ENCODE measurements at regions not wholly inside any gene's neighbourhood (a gene's known extent, or its start where the extent isn't known, plus 50 kb on each side); places are given as distances from the start of the nearest gene placed in this dataset.

DNA sequence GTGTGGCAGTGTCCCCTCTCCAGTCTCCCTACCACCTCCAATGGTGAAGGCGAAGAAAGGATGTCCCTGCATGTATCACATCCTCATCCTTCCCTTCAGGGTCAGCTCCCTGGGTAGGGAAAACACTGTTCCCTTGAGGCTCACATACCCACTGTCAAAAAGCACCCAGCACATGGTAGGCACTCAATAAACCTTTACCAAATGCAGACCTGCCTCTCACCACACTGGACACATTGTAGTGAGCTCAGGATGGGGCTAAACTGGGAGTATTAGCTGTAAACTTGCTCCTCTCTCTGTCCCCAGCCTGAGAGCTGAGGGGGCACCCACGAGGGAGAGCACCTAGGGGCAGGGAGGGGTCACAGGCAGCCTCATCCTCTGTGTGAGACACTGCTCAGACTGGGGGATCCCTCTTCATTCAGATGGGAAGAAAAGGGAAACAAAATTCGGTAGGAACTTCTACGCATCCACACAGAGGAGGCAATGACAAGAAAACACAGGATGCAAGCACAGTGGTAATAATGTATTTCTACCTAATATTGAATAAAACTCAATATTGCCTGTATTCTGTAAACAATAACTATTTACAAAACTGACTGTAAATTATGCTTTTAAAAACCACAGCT lies 101.6 kb upstream of the TOP3B start:
- TF ChIP-seq, protein P1, sequence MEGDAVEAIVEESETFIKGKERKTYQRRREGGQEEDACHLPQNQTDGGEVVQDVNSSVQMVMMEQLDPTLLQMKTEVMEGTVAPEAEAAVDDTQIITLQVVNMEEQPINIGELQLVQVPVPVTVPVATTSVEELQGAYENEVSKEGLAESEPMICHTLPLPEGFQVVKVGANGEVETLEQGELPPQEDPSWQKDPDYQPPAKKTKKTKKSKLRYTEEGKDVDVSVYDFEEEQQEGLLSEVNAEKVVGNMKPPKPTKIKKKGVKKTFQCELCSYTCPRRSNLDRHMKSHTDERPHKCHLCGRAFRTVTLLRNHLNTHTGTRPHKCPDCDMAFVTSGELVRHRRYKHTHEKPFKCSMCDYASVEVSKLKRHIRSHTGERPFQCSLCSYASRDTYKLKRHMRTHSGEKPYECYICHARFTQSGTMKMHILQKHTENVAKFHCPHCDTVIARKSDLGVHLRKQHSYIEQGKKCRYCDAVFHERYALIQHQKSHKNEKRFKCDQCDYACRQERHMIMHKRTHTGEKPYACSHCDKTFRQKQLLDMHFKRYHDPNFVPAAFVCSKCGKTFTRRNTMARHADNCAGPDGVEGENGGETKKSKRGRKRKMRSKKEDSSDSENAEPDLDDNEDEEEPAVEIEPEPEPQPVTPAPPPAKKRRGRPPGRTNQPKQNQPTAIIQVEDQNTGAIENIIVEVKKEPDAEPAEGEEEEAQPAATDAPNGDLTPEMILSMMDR (IDR thresholded peaks at IDR 0.05 in 2 of 3, conservative IDR thresholded peaks at IDR 0.05 in 1 of 3; ENCODE audit: borderline replicate concordance in 1 of 3, insufficient read depth in 1 of 3, low read depth in 2 of 3, low read length in 2 of 3), result no peak
- TF ChIP-seq, protein P2, sequence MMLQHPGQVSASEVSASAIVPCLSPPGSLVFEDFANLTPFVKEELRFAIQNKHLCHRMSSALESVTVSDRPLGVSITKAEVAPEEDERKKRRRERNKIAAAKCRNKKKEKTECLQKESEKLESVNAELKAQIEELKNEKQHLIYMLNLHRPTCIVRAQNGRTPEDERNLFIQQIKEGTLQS (IDR thresholded peaks at IDR 0.05), result no peak
- TF ChIP-seq POLR2A (IDR thresholded peaks at IDR 0.05; ENCODE audit: borderline replicate concordance, extremely low read depth, insufficient read depth, insufficient read length) (no peak), FOSL1 (IDR thresholded peaks at IDR 0.05; ENCODE audit: low read depth) (no peak), EGR1 (IDR thresholded peaks at IDR 0.05; ENCODE audit: low read depth) (no peak), EZH2 (IDR thresholded peaks at IDR 0.05) (no peak), POLR2AphosphoS5 (IDR thresholded peaks at IDR 0.05; ENCODE audit: low read depth, low read length) (no peak), ZNF274 (IDR thresholded peaks at IDR 0.05; ENCODE audit: low read depth, low read length) (no peak), JUND (IDR thresholded peaks at IDR 0.05) (no peak), RAD21 (IDR thresholded peaks at IDR 0.05; ENCODE audit: low read depth) (no peak)
- TF ChIP-seq, protein P3, sequence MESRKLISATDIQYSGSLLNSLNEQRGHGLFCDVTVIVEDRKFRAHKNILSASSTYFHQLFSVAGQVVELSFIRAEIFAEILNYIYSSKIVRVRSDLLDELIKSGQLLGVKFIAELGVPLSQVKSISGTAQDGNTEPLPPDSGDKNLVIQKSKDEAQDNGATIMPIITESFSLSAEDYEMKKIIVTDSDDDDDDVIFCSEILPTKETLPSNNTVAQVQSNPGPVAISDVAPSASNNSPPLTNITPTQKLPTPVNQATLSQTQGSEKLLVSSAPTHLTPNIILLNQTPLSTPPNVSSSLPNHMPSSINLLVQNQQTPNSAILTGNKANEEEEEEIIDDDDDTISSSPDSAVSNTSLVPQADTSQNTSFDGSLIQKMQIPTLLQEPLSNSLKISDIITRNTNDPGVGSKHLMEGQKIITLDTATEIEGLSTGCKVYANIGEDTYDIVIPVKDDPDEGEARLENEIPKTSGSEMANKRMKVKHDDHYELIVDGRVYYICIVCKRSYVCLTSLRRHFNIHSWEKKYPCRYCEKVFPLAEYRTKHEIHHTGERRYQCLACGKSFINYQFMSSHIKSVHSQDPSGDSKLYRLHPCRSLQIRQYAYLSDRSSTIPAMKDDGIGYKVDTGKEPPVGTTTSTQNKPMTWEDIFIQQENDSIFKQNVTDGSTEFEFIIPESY (IDR thresholded peaks at IDR 0.05; ENCODE audit: extremely low read depth, insufficient replicate concordance, low read length), result no peak
- TF ChIP-seq, protein P4, sequence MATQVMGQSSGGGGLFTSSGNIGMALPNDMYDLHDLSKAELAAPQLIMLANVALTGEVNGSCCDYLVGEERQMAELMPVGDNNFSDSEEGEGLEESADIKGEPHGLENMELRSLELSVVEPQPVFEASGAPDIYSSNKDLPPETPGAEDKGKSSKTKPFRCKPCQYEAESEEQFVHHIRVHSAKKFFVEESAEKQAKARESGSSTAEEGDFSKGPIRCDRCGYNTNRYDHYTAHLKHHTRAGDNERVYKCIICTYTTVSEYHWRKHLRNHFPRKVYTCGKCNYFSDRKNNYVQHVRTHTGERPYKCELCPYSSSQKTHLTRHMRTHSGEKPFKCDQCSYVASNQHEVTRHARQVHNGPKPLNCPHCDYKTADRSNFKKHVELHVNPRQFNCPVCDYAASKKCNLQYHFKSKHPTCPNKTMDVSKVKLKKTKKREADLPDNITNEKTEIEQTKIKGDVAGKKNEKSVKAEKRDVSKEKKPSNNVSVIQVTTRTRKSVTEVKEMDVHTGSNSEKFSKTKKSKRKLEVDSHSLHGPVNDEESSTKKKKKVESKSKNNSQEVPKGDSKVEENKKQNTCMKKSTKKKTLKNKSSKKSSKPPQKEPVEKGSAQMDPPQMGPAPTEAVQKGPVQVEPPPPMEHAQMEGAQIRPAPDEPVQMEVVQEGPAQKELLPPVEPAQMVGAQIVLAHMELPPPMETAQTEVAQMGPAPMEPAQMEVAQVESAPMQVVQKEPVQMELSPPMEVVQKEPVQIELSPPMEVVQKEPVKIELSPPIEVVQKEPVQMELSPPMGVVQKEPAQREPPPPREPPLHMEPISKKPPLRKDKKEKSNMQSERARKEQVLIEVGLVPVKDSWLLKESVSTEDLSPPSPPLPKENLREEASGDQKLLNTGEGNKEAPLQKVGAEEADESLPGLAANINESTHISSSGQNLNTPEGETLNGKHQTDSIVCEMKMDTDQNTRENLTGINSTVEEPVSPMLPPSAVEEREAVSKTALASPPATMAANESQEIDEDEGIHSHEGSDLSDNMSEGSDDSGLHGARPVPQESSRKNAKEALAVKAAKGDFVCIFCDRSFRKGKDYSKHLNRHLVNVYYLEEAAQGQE (IDR thresholded peaks at IDR 0.05; ENCODE audit: low read depth), result no peak
